Renal cortical epithelial cell (primary cell): ENCODE measurements at regions not wholly inside any gene's neighbourhood (a gene's known extent, or its start where the extent isn't known, plus 50 kb on each side); places are given as distances from the start of the nearest gene placed in this dataset.

Experiments
- DNase-seq: peaks from one replicate; pipeline ENCODE4 v3.0.0-alpha.2; 2011; ENCODE audit warnings: low read depth

DNA sequence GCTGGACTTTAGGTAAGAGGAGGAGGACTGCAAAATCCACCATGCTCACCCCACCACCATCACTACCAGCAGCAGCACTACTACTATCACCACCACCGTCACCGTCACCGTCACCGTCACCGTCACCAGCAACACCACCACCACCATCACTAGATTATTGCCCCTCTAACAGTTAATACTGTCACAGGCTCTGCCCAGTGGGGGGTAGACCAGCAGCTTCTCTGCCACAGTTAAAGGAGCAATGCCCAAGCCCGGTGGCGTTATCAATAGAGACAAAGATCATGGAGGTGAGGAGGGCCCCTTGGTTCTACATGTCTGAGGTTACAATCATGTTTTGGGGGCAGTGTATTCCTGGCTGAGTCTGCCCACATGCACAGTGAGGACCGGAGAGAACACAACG, 184.4 kb upstream of the DYNLRB2 start:
- no peak for DNase-seq

DNA sequence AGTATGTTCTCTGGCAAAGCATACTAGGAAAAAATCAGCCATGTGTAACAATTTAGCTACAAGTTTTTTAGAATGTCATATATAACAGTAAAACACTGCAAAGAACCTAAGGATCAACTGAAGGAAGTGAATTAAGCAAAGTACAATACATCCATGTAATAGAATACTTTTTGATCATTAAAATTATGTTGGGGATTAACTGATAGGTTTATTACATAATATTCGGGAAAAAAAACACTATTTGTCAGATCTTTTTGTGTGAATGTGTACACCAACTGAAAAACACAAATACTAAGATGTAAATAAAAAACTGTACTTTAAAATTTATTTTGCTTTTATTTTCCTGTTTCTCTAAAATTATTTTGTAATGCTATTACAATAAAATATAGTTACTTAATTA, 185.5 kb upstream of the DYNLRB2 start:
- DNase-seq: no peak

DNA sequence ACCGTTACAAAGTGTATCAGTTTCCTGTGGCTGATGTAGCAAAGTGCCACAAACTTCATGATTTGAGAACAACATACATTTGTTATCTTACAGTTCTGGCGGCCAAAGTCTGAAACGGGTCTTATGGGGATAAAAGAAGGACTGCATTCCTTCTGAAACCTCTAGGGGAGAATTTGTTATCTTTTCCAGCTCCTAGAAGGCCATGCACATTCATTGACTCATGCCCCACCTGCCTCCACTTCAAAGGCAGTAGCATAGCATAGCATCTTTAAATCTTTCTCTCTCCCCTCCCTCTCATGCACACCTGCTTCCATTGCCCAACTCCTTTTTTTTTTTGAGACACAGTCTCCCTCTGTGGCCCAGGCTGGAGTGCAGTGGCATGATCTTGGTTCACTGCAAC, 190.7 kb upstream of the DYNLRB2 start:
- no peak for DNase-seq

DNA sequence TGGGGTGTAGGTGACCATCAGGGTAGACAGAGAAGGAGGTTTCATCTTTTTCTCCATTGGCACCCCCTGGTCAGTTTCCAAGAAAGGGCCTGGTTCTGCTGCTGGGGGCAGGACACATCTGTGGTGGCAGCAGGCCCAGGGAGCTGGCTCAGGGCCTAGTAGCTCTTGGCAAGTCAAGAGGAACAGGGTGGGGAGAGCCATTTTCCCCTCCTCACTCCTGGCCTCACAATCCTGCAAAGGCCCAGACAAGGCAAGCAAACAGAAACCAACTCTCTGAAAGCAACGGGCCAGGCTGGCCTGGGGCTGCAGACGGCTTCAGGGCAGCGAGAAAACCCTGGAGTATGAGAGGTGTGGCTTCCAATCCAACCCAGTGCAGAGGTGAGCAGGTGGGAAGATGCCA, 192.9 kb upstream of the DYNLRB2 start:
- no peak for DNase-seq

DNA sequence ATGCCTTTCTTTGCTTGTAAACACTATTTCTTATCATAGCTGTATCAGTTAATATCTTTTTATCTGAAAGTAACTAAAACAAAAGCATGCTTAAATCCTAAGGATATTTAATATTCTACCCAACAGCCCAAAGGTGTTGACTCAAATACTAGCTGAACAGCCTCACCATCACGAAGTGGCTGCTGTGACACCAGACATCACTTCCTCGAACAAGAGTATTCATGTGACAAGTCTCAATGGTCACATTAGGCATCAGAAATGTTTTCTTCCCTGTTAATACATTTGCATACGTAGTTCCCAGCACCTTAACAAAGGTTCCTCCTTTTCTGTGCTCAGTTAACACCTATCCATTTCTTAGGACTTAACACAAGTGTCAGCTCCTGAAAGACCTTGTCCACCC, 193.8 kb upstream of the DYNLRB2 start:
- no peak for DNase-seq

DNA sequence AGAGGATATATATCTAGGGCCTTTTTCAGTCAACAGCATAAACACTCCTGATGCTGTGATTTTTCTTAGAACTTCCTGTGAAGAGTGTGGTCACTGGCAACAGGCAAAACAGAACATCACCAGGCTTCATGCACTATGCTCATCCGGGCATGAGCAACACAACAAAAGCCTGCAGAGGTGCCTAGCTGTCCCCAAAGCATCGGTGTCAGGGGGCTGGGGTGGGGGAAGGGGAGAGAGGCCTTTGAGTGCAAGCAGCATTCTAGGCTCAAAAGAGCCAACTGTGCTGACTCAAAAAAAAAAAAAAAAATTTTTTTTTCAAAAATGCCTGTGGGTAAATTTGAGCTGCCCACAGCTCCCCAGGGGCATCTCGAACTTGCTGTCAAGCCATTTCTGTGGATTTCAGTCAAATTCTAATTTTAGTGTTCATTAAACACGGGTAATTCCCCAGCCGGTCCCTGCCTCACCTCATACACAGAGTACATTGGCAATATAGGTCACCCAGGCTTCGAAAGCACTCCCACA, 194.6 kb upstream of the DYNLRB2 start:
- DNase-seq: no peak

DNA sequence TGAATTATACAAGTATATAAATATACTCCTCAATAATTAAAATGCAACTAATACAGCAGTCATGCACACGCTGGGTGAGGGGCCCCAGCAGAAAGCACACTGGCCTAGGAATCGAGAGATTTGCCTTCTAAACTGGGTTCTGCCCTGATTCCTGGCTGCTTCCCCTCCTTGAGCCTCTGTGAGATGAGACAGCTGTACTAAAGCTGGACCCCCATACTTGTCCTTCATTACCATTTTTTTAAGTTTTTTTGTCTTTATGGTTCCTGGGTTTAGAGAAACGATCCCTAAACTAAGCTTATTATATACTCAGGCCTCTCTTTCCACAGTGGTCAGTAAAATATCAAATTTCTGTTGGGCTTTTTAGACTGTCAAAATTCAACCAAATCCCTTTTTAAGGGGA, 195.1 kb upstream of the DYNLRB2 start:
- DNase-seq: no peak

DNA sequence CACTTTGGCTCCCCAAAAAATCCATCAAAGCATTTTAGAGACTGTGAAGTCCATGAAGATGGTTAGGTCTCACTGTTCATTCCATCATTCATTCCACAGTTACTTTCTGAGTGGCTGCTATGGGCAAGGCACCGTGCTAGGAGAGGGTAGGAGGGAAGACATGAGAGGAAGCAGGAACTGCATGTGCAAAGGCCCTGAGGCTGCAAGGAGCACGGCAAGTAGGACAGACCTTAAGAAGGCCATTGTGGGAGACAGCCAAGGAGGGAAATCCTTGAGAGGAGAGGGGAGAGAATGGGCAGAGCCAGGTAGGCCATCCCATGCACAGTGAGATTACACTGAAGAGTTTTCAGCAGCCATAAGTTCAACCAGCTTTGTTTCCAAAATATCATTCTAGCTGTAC, 196.2 kb upstream of the DYNLRB2 start:
- DNase-seq: no peak

DNA sequence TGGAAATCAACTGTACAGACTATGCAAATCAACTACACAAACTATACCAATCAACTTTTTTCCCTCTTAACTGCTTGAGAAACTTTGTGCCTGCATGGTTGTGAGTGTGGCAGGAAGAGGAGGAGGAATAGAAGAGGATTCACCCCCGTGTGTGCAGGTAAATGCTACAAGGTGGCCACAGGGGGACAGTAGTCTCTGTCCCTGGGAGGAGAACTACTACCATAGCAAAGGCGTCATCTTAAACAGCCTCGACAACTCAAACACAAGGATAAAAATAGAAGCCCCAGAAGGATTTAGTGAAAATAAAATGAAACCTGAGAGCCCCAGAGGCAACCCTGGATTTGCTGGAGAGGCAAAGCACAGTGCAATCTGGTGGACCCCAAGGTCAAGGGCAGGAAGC, 199.5 kb upstream of the DYNLRB2 start:
- DNase-seq: no peak

DNA sequence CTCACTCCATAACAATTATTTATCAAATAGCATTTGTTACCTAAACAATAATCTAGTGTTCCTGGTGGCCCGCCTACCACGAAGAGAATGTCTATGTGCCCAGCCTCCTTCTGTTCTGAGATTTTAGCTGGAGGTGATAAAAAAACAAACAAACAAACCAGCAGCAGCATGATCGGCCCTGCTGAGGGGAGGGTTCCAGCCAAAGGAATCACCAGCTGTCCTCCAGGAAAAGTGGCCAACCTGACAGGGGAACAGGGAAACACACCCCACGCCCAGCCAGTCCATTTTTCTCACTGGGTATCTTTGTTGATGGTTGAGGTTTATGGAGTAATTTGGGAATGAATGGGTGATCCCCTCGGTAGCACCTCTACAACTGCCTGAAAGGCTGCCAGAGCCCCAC, 203.0 kb upstream of the DYNLRB2 start:
- no peak for DNase-seq

DNA sequence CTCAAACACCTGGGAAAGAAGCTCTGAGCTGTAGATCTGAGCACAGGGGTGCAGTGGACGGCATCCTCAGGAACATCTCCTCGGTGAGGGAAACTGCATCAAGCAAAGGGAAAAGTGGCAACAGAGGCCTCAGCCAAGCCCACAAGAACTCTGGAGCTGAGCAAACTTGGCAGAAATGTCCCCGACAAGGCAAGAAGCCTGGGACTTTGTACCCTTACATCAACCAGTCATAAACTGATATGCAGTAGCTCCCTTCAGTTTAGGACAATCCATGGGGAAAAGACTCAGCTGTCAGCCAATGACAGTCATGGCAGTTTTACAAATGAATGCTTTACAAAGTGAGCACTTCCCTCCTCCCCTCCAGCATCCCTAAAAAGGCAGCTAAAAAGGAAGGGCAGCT, 210.0 kb upstream of the DYNLRB2 start:
- no peak for DNase-seq

DNA sequence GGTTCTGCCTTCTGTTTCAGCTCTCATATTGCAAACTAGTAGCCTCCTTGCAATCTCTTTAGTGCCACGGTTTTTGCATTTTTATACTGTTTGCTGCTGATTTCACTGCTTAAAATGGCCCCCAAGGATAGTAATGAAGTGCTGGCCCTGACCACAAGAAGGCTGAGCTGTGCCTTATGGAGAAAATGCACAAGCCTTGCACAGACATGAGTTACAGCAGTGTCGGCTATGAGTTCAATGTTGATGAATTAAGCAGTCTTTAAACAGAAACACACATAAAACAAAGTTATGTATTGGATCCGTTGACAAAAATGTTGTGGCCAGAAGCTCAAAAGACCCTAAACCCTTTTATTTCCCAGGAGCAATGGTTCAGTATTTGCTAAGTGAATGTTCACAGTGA, 210.6 kb upstream of the DYNLRB2 start:
- no peak for DNase-seq

DNA sequence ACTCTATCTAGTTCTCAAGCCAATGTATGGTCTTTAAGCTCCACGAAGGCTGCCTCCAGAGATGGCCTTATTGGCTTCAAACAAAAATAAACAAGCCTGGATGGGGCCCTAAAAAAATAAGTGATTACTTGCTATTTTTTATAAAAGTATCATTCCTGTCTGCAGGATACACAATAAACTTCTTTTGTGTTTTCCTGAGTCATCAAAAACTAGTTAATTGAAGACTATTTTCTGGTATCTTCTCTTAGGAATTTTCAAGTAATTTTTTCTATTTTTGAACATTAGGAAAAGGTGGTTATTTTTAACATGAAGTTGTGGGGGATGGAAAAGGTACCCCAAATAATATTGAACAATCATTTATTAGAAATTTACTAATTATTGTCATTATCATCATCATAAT, 213.1 kb upstream of the DYNLRB2 start:
- no peak for DNase-seq

DNA sequence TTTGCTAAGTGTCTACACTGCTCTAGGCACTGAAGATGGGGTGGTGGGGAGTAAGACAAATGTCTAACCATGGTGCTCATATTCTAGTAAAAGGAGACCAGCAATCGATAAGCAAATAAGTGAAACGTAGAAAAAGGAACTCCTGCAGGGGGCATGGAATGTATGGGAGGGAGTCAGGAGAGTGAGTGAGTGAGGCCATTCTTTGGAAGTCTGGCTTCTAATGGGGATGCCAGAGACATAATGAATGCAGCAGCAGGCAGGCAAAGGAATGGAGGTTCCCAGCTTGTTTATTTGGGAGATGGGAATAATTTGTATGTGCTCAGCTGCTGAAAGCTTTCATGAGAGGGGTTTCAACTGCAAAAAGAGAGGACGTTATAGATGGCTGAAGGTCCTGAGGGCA, 216.4 kb upstream of the DYNLRB2 start:
- DNase-seq: no peak

DNA sequence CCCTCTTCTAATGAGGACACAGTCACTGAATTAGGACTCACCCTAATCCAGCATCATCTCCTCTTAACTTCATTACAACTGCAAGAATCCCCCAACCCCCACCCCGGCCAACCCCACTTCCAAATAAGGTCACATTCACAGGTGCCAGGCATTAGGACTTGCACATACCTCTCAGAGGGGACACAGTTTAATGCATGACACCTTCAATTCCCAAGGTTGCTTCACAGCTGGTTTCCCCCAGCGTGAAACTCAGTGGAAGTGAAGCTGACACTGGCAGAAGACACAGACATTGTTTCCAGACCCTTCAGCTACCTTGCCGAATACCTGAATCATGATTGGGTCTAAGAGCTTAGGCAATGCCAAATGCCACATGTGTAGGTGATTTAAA, 217.0 kb upstream of the DYNLRB2 start:
- DNase-seq: no peak

DNA sequence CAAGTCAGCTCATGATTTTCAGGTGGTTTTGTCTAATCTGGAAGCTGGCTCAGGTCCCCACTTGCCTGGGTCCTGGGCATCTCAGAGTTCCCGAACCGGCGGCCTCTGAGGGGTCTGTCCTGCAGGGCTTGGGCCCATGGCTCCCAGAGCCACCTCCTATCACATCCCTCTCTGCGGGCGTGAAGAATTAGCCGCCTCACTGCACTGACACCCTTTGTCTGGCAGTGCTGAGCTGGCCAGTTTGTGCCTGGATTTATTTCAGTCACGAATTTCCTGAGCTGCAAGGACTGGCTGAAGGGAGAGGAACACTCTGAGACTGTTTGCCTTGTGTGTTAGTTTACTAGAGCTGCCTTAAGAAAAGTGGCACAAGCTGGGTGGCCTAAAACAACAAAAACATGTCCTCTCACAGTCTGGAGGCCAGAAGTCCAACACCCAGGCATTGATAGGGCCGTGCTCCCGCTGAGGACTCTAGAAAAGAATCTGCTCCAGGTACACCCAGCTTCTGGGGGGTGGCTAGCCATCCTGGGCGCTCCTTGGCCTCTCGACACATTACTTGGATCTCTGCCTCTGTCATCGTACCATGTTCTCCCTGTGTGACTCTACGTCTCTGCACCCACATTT, 217.5 kb upstream of the DYNLRB2 start:
- DNase-seq: no peak

DNA sequence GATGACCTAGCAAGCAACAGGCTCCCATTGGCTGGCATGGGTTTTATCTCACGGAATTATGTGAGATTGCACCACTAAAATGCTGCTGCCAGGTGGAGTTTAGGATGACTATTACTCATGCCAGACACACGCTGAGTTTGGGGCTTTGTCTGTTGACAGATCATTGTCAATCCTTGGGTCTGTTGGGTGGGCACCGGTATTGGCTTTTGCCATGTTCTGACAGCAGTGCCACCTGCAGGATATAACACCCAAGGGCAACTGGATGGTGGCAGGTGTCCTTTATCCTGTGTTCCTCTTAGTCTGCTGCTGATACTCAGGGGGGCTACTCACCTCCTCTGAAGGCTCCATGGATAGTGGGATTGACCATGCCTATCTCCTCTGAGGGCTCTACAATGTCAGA, 221.6 kb upstream of the DYNLRB2 start:
- DNase-seq: no peak

DNA sequence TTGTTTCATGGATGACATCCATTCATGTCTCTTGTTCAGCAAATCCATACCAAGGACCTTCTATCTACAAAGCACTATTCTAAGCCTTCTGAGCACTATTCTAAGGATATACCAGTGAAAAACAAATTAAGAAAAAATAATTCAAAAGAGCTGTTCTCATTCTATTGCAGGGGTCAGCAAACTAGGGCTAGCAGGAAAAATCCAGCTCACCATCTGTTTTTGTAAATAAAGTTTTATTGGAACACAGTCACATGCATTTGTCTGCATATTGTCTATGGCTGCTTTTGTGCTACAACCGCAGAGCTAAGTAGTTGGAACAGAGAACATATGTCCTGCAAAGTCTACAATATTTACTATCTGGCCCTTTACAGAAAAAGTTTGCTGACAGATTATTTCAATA, 222.7 kb upstream of the DYNLRB2 start:
- no peak for DNase-seq

DNA sequence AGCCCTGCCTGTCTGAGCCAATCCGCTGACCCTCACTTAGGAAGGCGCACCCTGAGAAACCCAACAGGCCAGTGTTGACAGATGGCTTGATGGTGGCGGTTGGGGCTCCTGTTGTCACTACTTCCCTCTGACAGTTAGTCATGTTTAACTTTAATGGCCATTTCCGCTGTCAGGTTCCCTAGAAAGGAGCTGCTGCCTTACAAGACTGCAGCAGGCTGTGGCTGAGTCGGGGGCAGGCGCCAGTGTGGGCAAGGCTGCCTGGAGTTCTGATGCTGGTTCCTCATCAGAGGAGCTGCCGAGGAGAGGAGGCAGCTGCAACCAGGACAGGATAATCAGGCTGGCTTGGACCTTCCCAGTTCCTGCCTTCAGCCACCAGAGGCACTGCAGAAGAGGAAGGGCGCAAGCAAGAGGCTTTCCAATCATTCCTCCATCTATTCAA, 223.2 kb upstream of the DYNLRB2 start:
- DNase-seq: no peak

DNA sequence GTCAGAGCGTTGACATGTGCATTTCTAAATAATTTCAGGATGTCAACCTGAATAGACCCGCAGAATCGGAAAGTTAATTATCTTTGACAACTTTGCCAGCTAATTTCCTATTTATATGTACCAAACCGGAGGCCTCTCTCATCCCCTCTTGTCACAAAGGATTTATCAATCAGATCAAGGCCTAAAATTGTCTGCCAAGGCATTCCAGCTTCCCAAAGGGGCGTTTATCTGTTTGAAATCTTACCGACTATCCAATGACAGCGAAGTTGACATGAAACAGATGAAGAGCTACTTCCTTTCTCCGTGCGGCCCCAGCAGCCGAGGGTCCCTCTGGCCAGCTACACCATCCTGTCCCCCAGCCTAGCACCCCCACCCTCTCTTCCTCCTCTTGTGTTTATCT, 223.7 kb upstream of the DYNLRB2 start:
- no peak for DNase-seq

DNA sequence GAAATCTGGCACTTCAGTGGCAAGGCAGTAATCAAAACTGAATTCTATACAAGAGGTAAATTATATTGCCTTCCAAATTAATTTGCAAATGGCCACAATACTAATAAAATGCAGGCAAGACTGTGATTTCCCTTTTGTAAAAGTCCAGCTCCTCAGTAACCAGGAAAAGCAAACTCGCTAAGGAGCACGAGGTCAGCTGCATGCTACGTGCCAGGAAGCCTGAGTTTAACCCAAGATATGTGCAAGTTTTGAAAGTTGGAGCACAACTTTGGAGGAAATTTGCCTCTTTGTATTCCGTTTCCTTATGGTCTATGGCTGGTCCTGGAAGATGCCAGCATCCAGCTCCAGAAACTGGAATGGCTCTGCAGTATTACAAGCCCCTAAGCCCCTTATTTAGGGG, 226.8 kb upstream of the DYNLRB2 start:
- DNase-seq: no peak

DNA sequence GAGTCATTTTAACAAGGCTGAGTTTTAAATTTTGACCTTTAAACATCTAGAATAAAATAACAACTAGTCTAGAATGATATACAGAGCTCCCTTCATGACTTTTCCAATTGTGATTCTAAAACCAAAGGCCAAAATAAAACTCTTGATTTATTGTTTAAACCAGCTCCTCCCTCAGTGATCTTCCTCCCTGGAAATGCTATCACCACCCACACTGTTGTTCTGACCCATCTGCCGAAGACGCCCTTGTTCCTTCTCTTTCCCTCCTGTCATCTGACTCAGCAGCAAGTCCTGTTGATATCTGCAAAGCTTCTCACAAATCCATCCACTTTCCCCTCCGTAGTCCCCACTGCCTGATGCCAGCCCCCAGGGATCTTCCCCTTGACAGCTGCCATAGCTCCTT, 231.6 kb upstream of the DYNLRB2 start:
- no peak for DNase-seq

DNA sequence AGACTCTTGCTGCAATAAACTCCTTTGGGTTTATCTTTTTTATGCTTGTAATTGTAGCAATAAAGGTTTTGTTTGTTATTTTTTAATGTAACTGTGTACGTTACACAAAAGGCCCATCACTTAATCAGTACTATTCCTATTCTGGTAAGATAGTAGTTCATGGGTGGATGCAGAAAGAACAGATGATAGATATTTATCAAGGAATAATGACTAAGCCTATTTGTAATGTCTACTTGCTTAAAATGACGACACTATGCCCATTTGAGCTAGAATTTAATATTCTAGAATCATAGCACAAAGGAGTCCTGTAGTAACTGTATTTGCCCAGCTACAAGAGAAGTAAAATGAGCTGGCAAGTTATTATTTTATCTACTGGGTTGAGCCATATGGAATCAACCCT, 235.4 kb upstream of the DYNLRB2 start:
- DNase-seq: no peak

DNA sequence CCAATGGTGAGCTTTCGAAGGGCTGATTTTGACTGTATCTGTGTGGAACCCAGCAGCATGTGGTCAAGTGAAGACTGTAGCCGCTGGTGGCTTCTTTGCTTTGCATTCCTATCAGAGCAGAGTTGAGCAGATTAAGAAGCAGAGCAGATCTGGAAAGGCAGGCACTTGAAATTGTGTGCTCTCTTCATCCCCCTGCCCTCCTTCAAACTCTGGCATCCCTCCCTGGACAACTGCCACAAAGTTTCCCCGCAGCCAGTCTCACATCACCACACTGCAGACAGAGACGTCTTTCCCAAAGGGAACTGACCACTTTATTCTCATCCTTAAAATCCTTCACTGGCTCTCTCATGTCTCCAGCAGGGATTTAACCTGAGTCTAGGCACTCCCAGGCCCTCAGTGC, 237.1 kb upstream of the DYNLRB2 start:
- no peak for DNase-seq

DNA sequence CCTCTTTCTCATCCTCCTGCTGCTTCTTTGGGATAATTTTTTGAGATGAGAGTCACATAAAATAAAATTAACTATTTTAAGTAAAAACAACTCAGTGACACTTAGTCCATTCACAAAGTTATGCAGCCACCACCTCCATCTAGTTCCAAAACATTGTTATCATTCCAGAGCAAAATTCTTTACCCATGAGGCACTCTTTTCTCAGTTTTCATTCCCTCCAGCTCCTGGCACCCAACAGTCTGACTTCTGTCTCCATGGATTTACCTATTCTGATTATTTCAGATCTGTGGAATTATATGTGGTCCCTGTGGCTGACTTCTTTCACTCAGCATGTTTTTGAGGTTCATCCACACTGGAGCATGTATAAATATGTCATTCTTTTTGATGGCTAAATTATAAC, 239.9 kb upstream of the DYNLRB2 start:
- DNase-seq: peak; percentile 84
